H9 (cell line): ENCODE measurements at regions not wholly inside any gene's neighbourhood (a gene's known extent, or its start where the extent isn't known, plus 50 kb on each side); places are given as distances from the start of the nearest gene placed in this dataset.

ENCODE experiments used
- DNase-seq: peaks from one replicate; pipeline ENCODE4 v3.0.0-alpha.2; 2017
- H2AFZ ChIP-seq: one replicate; pipeline ENCODE4 v1.6.1; 2013; ENCODE audit warnings: mild to moderate bottlenecking, low read length, control low read depth, moderate library complexity
- H2AK5ac ChIP-seq: 2 replicates; pipeline ENCODE4 v1.6.1; 2013; ENCODE audit warnings: low read length, control low read depth, mixed read lengths; ENCODE audit not compliant: insufficient read length
- H2BK120ac ChIP-seq: one replicate; pipeline ENCODE4 v1.6.1; 2013; ENCODE audit warnings: low read depth, mild to moderate bottlenecking, low read length, control low read depth, inconsistent platforms; ENCODE audit not compliant: poor library complexity, severe bottlenecking
- H2BK12ac ChIP-seq: 2 replicates; pipeline ENCODE4 v1.6.1; 2013; ENCODE audit warnings: low read length, control low read depth, mixed read lengths, low read depth; ENCODE audit not compliant: insufficient read length
- H2BK15ac ChIP-seq: 2 replicates; pipeline ENCODE4 v1.6.1; 2013; ENCODE audit warnings: low read depth, low read length, control low read depth
- H2BK20ac ChIP-seq: one replicate; pipeline ENCODE4 v1.6.1; 2013; ENCODE audit warnings: low read depth, mild to moderate bottlenecking, low read length, control low read depth, inconsistent platforms; ENCODE audit not compliant: poor library complexity, severe bottlenecking
- H2BK5ac ChIP-seq: 2 replicates; pipeline ENCODE4 v1.6.1; 2013; ENCODE audit warnings: low read length, control low read depth, mixed read lengths; ENCODE audit not compliant: insufficient read length
- H3K14ac ChIP-seq: 2 replicates; pipeline ENCODE4 v1.6.1; 2013; ENCODE audit warnings: low read length, control low read depth; ENCODE audit not compliant: insufficient read depth
- H3K18ac ChIP-seq: 2 replicates; pipeline ENCODE4 v1.6.1; 2013; ENCODE audit warnings: low read depth, mild to moderate bottlenecking, mixed read lengths, low read length, control low read depth; ENCODE audit not compliant: insufficient read length
- H3K23ac ChIP-seq: 2 replicates; pipeline ENCODE4 v1.6.1; 2013; ENCODE audit warnings: low read length, control low read depth, mixed read lengths, low read depth; ENCODE audit not compliant: insufficient read length
- H3K23me2 ChIP-seq: 2 replicates; pipeline ENCODE4 v1.6.1; 2013; ENCODE audit warnings: low read depth, mild to moderate bottlenecking, mixed read lengths, low read length, control low read depth; ENCODE audit not compliant: insufficient read length, poor library complexity, severe bottlenecking
- H3K27ac ChIP-seq: 2 replicates; pipeline ENCODE4 v1.5.1; 2013; ENCODE audit warnings: low read length, control low read depth, mixed read lengths, low read depth; ENCODE audit not compliant: insufficient read length
- H3K27me3 ChIP-seq: 2 replicates; pipeline ENCODE4 v1.6.1; 2013; ENCODE audit warnings: low read length, control low read depth, inconsistent platforms; ENCODE audit not compliant: insufficient read depth
- H3K4ac ChIP-seq: 2 replicates; pipeline ENCODE4 v1.6.1; 2013; ENCODE audit warnings: low read depth, mild to moderate bottlenecking, control low read depth, inconsistent platforms, low read length, moderate library complexity
- H3K4me1 ChIP-seq: 2 replicates; pipeline ENCODE4 v1.6.1; 2013; ENCODE audit warnings: low read length, control low read depth, inconsistent platforms; ENCODE audit not compliant: insufficient read depth
- H3K4me2 ChIP-seq: 2 replicates; pipeline ENCODE4 v1.6.1; 2013; ENCODE audit warnings: low read length, control low read depth, mixed read lengths; ENCODE audit not compliant: insufficient read length, insufficient read depth
- H3K56ac ChIP-seq: 2 replicates; pipeline ENCODE4 v1.6.1; 2013; ENCODE audit warnings: low read depth, mild to moderate bottlenecking, mixed read lengths, low read length, control low read depth; ENCODE audit not compliant: insufficient read length
- H3K79me1 ChIP-seq: 2 replicates; pipeline ENCODE4 v1.6.1; 2013; ENCODE audit warnings: low read depth, mild to moderate bottlenecking, moderate library complexity, low read length, control low read depth, inconsistent platforms; ENCODE audit not compliant: insufficient read depth, poor library complexity, severe bottlenecking
- H3K79me2 ChIP-seq: 2 replicates; pipeline ENCODE4 v1.6.1; 2013; ENCODE audit warnings: low read length, control low read depth, inconsistent platforms; ENCODE audit not compliant: insufficient read depth
- H3K9ac ChIP-seq: 2 replicates; pipeline ENCODE4 v1.6.1; 2013; ENCODE audit warnings: low read length, control low read depth, mixed read lengths; ENCODE audit not compliant: insufficient read length; ENCODE audit errors: extremely low read depth
- H3K9me3 ChIP-seq: one replicate; pipeline ENCODE4 v1.6.1; 2013; ENCODE audit warnings: low read depth, low read length, inconsistent platforms; ENCODE audit not compliant: control insufficient read depth
- H3T11ph ChIP-seq: one replicate; pipeline ENCODE4 v1.6.1; 2013; ENCODE audit warnings: mild to moderate bottlenecking, low read length, control low read depth, inconsistent platforms
- H4K20me1 ChIP-seq: one replicate; pipeline ENCODE4 v1.6.1; 2013; ENCODE audit not compliant: control insufficient read depth, insufficient read length, insufficient read depth
- H4K5ac ChIP-seq: 2 replicates; pipeline ENCODE4 v1.6.1; 2013; ENCODE audit warnings: low read depth, mild to moderate bottlenecking, mixed read lengths, low read length, control low read depth; ENCODE audit not compliant: insufficient read length
- H4K8ac ChIP-seq: replicated peaks from 2 replicates; pipeline ENCODE4 v1.6.1; 2013; ENCODE audit warnings: low read length, control low read depth, mixed read lengths, low read depth; ENCODE audit not compliant: insufficient read length
- H4K91ac ChIP-seq: 2 replicates; pipeline ENCODE4 v1.6.1; 2013; ENCODE audit warnings: low read depth, mild to moderate bottlenecking, moderate library complexity, mixed read lengths, low read length, control low read depth; ENCODE audit not compliant: insufficient read length
- H3K27ac Mint-ChIP-seq, 3 experiments: 2 replicates in 2 of 3; 3 replicates in 1 of 3; pipeline ENCODE4 v1.8.0; 2020 to 2021; ENCODE audit warnings: mixed read lengths in 3 of 3, mild to moderate bottlenecking in 1 of 3, moderate library complexity in 1 of 3
- H3K27me3 Mint-ChIP-seq: 2 replicates; pipeline ENCODE4 v1.8.0; 2021; ENCODE audit warnings: low read depth, mild to moderate bottlenecking, moderate library complexity, mixed read lengths
- H3K36me3 Mint-ChIP-seq, 3 experiments: 2 replicates in 2 of 3; 3 replicates in 1 of 3; pipeline ENCODE4 v1.8.0; 2020 to 2021; ENCODE audit warnings: low read depth in 3 of 3, mixed read lengths in 3 of 3; ENCODE audit not compliant: insufficient read depth in 1 of 3
- H3K4me1 Mint-ChIP-seq, 2 experiments: 2 replicates each; pipeline ENCODE4 v1.8.0; 2020; ENCODE audit warnings: mixed read lengths in 2 of 2
- H3K4me3 Mint-ChIP-seq, 2 experiments: 2 replicates in 1 of 2; 3 replicates in 1 of 2; pipeline ENCODE4 v1.8.0; 2020 to 2021; ENCODE audit warnings: mild to moderate bottlenecking in 2 of 2, mixed read lengths in 2 of 2, moderate library complexity in 1 of 2
- H3K9me3 Mint-ChIP-seq, 2 experiments: 2 replicates in 1 of 2; 3 replicates in 1 of 2; pipeline ENCODE4 v1.8.0; 2020; ENCODE audit warnings: mild to moderate bottlenecking in 2 of 2, mixed read lengths in 2 of 2, moderate library complexity in 1 of 2
- WGBS: extraction: QIAGEN DNeasy Blood & Tissue Kit; methylation state at CpG from one replicate; pipeline ENCODE4 v1.1.7; 2013; ENCODE audit warnings: missing lambda C conversion rate, low lambda C conversion rate, mixed read lengths; ENCODE audit not compliant: insufficient read length; ENCODE audit errors: extremely low coverage; 5-methylcytosine and 5-hydroxymethylcytosine counted together
- TF ChIP-seq, protein P1 (sequence below): fragments of 200-600 bp; sonication (generic); conservative IDR thresholded peaks from 3 replicates; pipeline ENCODE4 v1.8.0; 2021; ENCODE audit warnings: antibody characterized with exemption, mild to moderate bottlenecking

DNA sequence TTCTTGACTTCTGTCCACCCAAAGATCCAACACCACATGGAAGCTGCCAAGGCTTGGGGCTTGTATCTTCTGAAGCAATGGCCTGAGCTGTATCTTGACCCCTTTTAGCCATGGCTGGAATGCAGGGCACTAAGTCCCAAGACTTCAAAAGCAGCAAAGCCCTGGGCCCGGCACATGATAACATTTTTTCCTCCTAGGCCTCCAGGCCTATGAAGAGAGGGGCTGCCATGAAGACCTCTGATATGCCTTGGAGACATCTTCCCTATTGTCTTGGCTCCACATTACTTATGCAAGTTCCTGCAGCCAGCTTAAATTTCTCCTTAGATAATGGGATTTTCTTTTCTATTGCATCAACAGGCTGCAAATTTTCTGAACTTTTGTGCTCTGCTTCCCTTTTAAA lies 1252.6 kb upstream of the CITED2 start:
- Histone ChIP-seq H3K27me3 (no peaks in the 10 kb centered on the region), H3K4ac (no peak overlapping the region), H2BK5ac (no peak overlapping the region), H2BK20ac (no peak overlapping the region), H4K5ac (no peak overlapping the region), H3K56ac (no peak overlapping the region), H3K23me2 (no peaks in the 10 kb centered on the region), H3T11ph (no peak overlapping the region), H3K27ac (no peak overlapping the region), H2BK120ac (no peak overlapping the region), H3K79me1 (no peaks in the 10 kb centered on the region), H3K4me2 (no peak overlapping the region), H3K14ac (no peak overlapping the region), H4K8ac (no peak overlapping the region), H4K20me1 (no peaks in the 10 kb centered on the region), H2BK15ac (no peak overlapping the region), H2AFZ (no peak overlapping the region), H2AK5ac (no peak overlapping the region), H3K4me1 (no peaks in the 10 kb centered on the region), H2BK12ac (no peak overlapping the region), H3K9me3 (peaks cover 14% of the 10 kb centered on the region), H3K18ac (no peak overlapping the region), H3K79me2 (no peaks in the 10 kb centered on the region), H3K9ac (no peak overlapping the region), H3K23ac (no peak overlapping the region), H4K91ac (no peak overlapping the region)
- Mint-ChIP-seq H3K36me3 (peaks cover 27 to 42% (median 37%) of the 10 kb centered on the region in 3 experiments), H3K9me3 (peaks cover 39 to 43% of the 10 kb centered on the region in 2 experiments), H3K27ac (no peak overlapping the region), H3K4me1 (no peaks in the 10 kb centered on the region), H3K27me3 (no peaks in the 10 kb centered on the region), H3K4me3 (no peak overlapping the region)
- WGBS, result no CpG with 5 or more reads among the region's 1 CpG
- TF ChIP-seq, protein P1, sequence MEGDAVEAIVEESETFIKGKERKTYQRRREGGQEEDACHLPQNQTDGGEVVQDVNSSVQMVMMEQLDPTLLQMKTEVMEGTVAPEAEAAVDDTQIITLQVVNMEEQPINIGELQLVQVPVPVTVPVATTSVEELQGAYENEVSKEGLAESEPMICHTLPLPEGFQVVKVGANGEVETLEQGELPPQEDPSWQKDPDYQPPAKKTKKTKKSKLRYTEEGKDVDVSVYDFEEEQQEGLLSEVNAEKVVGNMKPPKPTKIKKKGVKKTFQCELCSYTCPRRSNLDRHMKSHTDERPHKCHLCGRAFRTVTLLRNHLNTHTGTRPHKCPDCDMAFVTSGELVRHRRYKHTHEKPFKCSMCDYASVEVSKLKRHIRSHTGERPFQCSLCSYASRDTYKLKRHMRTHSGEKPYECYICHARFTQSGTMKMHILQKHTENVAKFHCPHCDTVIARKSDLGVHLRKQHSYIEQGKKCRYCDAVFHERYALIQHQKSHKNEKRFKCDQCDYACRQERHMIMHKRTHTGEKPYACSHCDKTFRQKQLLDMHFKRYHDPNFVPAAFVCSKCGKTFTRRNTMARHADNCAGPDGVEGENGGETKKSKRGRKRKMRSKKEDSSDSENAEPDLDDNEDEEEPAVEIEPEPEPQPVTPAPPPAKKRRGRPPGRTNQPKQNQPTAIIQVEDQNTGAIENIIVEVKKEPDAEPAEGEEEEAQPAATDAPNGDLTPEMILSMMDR, result no peak
- no peak for DNase-seq
